ENCODE measurements at regions not wholly inside any gene's neighbourhood (a gene's known extent, or its start where the extent isn't known, plus 50 kb on each side); places are given as distances from the start of the nearest gene placed in this dataset.

- no peak for DNase-seq (ENCODE audit: low read depth in 4 of 4, low spot score in 1 of 4)
Measured at GRCh38 chr17:73753751-73754496, 109.7 kb upstream of the SDK2 start.

GRCh38 chr17:73754886-73755400 lies 110.7 kb upstream of the SDK2 start:
- no peak for DNase-seq (ENCODE audit: low read depth in 4 of 4, low spot score in 1 of 4)

GRCh38 chr17:73757420-73757819 lies 113.2 kb upstream of the SDK2 start:
- no peak for DNase-seq (ENCODE audit: low read depth in 4 of 4, low spot score in 1 of 4)

GRCh38 chr17:73758245-73758644 lies 114.0 kb upstream of the SDK2 start:
- DNase-seq (ENCODE audit: low read depth in 4 of 4, low spot score in 1 of 4) = no peak

- no peak for DNase-seq (ENCODE audit: low read depth in 4 of 4, low spot score in 1 of 4)
Measured at GRCh38 chr17:73759324-73759723, 115.1 kb upstream of the SDK2 start.

GRCh38 chr17:73759734-73760438 lies 115.6 kb upstream of the SDK2 start:
- no peak for DNase-seq (ENCODE audit: low read depth in 4 of 4, low spot score in 1 of 4)

- DNase-seq (ENCODE audit: low read depth in 4 of 4, low spot score in 1 of 4) = no peak
Measured at GRCh38 chr17:73760439-73760758, 116.2 kb upstream of the SDK2 start.

- DNase-seq (ENCODE audit: low read depth in 4 of 4, low spot score in 1 of 4) = no peak
Measured at GRCh38 chr17:73765824-73766563, 121.7 kb upstream of the SDK2 start.

- no peak for DNase-seq (ENCODE audit: low read depth in 4 of 4, low spot score in 1 of 4)
Measured at GRCh38 chr17:73767696-73768095, 123.5 kb upstream of the SDK2 start.

- DNase-seq (ENCODE audit: low read depth in 4 of 4, low spot score in 1 of 4) = no peak
Measured at GRCh38 chr17:73768691-73769090, 124.4 kb upstream of the SDK2 start.

- DNase-seq (ENCODE audit: low read depth in 4 of 4, low spot score in 1 of 4) = no peak
Measured at GRCh38 chr17:73769479-73769878, 125.2 kb upstream of the SDK2 start.

- no peak for DNase-seq (ENCODE audit: low read depth in 4 of 4, low spot score in 1 of 4)
Measured at GRCh38 chr17:73770115-73770848, 126.0 kb upstream of the SDK2 start.

- no peak for DNase-seq (ENCODE audit: low read depth in 4 of 4, low spot score in 1 of 4)
Measured at GRCh38 chr17:73770849-73771229, 126.6 kb upstream of the SDK2 start.

- DNase-seq (ENCODE audit: low read depth in 4 of 4, low spot score in 1 of 4) = no peak
Measured at GRCh38 chr17:73772107-73772705, 128.0 kb upstream of the SDK2 start.

- no peak for DNase-seq (ENCODE audit: low read depth in 4 of 4, low spot score in 1 of 4)
Measured at GRCh38 chr17:73773702-73774101, 129.5 kb upstream of the SDK2 start.

GRCh38 chr17:73774852-73775251 lies 130.6 kb upstream of the SDK2 start:
- no peak for DNase-seq (ENCODE audit: low read depth in 4 of 4, low spot score in 1 of 4)

GRCh38 chr17:73776351-73777130 lies 132.3 kb upstream of the SDK2 start:
- no peak for DNase-seq (ENCODE audit: low read depth in 4 of 4, low spot score in 1 of 4)

GRCh38 chr17:73777131-73777449 lies 132.8 kb upstream of the SDK2 start:
- no peak for DNase-seq (ENCODE audit: low read depth in 4 of 4, low spot score in 1 of 4)

- no peak for DNase-seq (ENCODE audit: low read depth in 4 of 4, low spot score in 1 of 4)
Measured at GRCh38 chr17:73782231-73782630, 138.0 kb upstream of the SDK2 start.

GRCh38 chr17:73782641-73783381 lies 138.6 kb upstream of the SDK2 start:
- no peak for DNase-seq (ENCODE audit: low read depth in 4 of 4, low spot score in 1 of 4)
